Ishikawa (cell line): ENCODE measurements at regions not wholly inside any gene's neighbourhood (a gene's known extent, or its start where the extent isn't known, plus 50 kb on each side); places are given as distances from the start of the nearest gene placed in this dataset.

Experiments used
- CEBPB ChIP-seq: IDR thresholded peaks from 2 replicates; pipeline ENCODE4 v1.6.1; 2012
- CREB1 ChIP-seq: IDR thresholded peaks from 2 replicates; pipeline ENCODE4 v1.6.1; 2012; ENCODE audit warnings: low read depth
- EP300 ChIP-seq: IDR thresholded peaks from 2 replicates; pipeline ENCODE4 v1.6.1; 2012; ENCODE audit warnings: borderline replicate concordance
- FOXM1 ChIP-seq: IDR thresholded peaks from 2 replicates; pipeline ENCODE4 v1.6.1; 2012; ENCODE audit warnings: low read depth, borderline replicate concordance
- YY1 ChIP-seq: IDR thresholded peaks from 2 replicates; pipeline ENCODE4 v1.6.1; 2012; ENCODE audit warnings: low read depth
- ZBTB7A ChIP-seq: IDR thresholded peaks from 2 replicates; pipeline ENCODE4 v1.6.1; 2012; ENCODE audit warnings: low read depth
- TF ChIP-seq, protein P1 (sequence below): IDR thresholded peaks from 2 replicates; pipeline ENCODE4 v1.6.1; 2012
- TF ChIP-seq, protein P2 (sequence below): IDR thresholded peaks from 2 replicates; pipeline ENCODE4 v1.6.1; 2012; ENCODE audit warnings: low read depth, mild to moderate bottlenecking

DNA sequence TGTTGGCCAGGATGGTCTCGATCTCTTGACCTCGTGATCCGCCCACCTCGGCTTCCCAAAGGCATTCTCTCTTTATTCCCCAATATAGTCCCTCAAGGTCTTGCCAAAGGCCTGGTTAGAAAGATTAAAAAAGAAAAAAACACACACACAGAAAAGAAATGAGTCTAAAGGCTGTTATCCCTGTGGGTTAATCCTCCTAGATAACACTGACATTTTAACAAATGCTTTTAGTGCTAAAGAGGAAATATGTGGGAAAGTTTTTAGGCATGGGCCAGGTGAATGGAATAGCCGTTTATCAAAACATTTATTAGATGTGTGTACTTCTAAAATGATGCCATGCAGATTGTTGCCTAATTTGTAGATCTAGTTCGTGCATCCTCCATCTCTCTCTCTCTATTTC, 261.6 kb upstream of the FN1 start:
- TF ChIP-seq ZBTB7A: no peak
- TF ChIP-seq, protein P1, sequence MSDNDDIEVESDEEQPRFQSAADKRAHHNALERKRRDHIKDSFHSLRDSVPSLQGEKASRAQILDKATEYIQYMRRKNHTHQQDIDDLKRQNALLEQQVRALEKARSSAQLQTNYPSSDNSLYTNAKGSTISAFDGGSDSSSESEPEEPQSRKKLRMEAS: no peak
- TF ChIP-seq CEBPB: no peak
- no peak for TF ChIP-seq YY1
- TF ChIP-seq CREB1: no peak
- TF ChIP-seq FOXM1: no peak
- TF ChIP-seq, protein P2, sequence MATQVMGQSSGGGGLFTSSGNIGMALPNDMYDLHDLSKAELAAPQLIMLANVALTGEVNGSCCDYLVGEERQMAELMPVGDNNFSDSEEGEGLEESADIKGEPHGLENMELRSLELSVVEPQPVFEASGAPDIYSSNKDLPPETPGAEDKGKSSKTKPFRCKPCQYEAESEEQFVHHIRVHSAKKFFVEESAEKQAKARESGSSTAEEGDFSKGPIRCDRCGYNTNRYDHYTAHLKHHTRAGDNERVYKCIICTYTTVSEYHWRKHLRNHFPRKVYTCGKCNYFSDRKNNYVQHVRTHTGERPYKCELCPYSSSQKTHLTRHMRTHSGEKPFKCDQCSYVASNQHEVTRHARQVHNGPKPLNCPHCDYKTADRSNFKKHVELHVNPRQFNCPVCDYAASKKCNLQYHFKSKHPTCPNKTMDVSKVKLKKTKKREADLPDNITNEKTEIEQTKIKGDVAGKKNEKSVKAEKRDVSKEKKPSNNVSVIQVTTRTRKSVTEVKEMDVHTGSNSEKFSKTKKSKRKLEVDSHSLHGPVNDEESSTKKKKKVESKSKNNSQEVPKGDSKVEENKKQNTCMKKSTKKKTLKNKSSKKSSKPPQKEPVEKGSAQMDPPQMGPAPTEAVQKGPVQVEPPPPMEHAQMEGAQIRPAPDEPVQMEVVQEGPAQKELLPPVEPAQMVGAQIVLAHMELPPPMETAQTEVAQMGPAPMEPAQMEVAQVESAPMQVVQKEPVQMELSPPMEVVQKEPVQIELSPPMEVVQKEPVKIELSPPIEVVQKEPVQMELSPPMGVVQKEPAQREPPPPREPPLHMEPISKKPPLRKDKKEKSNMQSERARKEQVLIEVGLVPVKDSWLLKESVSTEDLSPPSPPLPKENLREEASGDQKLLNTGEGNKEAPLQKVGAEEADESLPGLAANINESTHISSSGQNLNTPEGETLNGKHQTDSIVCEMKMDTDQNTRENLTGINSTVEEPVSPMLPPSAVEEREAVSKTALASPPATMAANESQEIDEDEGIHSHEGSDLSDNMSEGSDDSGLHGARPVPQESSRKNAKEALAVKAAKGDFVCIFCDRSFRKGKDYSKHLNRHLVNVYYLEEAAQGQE: no peak
- TF ChIP-seq EP300: no peak
